Neural crest cell (in vitro differentiated cells): ENCODE measurements at regions not wholly inside any gene's neighbourhood (a gene's known extent, or its start where the extent isn't known, plus 50 kb on each side); places are given as distances from the start of the nearest gene placed in this dataset.
"Not testable (repeated sequence)": the region's sequence is repeated elsewhere in the genome, so short reads cannot be mapped to it uniquely, and the experiment has no call there.

Source experiments
- DNase-seq: peaks from one replicate; pipeline ENCODE4 v3.0.0; 2021; ENCODE audit warnings: low read depth, mixed read lengths, low spot score
- H3K27ac Mint-ChIP-seq: one replicate; pipeline ENCODE4 v1.8.0; 2021; ENCODE audit warnings: mild to moderate bottlenecking, mixed read lengths; ENCODE audit not compliant: unreplicated experiment
- H3K27me3 Mint-ChIP-seq: 2 replicates; pipeline ENCODE4 v1.8.0; 2021; ENCODE audit warnings: low read depth, mild to moderate bottlenecking, mixed read lengths
- H3K36me3 Mint-ChIP-seq: 2 replicates; pipeline ENCODE4 v1.8.0; 2021; ENCODE audit warnings: low read depth, mild to moderate bottlenecking, mixed read lengths
- H3K4me1 Mint-ChIP-seq: 2 replicates; pipeline ENCODE4 v1.8.0; 2021; ENCODE audit warnings: mixed read lengths
- H3K4me3 Mint-ChIP-seq: one replicate; pipeline ENCODE4 v1.8.0; 2021; ENCODE audit warnings: mild to moderate bottlenecking, mixed read lengths
- H3K9me3 Mint-ChIP-seq: 2 replicates; pipeline ENCODE4 v1.8.0; 2021; ENCODE audit warnings: mixed read lengths
- CTCF ChIP-seq: fragments of 200-600 bp; sonication (generic); conservative IDR thresholded peaks from 2 replicates; pipeline ENCODE4 v1.5.0; 2021; ENCODE audit warnings: antibody characterized with exemption, mild to moderate bottlenecking

- Mint-ChIP-seq H3K4me3 (no peak overlapping the region), H3K27me3 (no peaks in the 10 kb centered on the region), H3K36me3 (no peaks in the 10 kb centered on the region), H3K27ac (no peak overlapping the region), H3K4me1 (peaks cover 24% of the 10 kb centered on the region), H3K9me3 (no peaks in the 10 kb centered on the region)
- DNase-seq = no peak
- TF ChIP-seq CTCF = no peak
These were observed 550.3 kb downstream of the SMARCA1 start for GRCh38 chrX:128973033-128973432.

- peaks cover 8% of the 10 kb centered on the region for H3K9me3 Mint-ChIP-seq
These were observed 562.0 kb downstream of the SMARCA1 start for GRCh38 chrX:128961290-128961689.

GRCh38 chrX:128954697-128955096 lies 568.6 kb downstream of the SMARCA1 start:
- H3K4me1 Mint-ChIP-seq, H3K27ac Mint-ChIP-seq, DNase-seq, H3K27me3 Mint-ChIP-seq, H3K4me3 Mint-ChIP-seq: not testable (repeated sequence)
- Mint-ChIP-seq H3K36me3 (peaks cover 26% of the 10 kb centered on the region), H3K9me3 (peaks cover 26% of the 10 kb centered on the region)

More at GRCh38 chrX:128961290-128961689, 562.0 kb downstream of the SMARCA1 start:
- H3K4me1 Mint-ChIP-seq = no peaks in the 10 kb centered on the region
- no peak for TF ChIP-seq CTCF
- H3K27ac Mint-ChIP-seq = no peak overlapping the region
- peaks cover 11% of the 10 kb centered on the region for H3K36me3 Mint-ChIP-seq
- H3K27me3 Mint-ChIP-seq = no peaks in the 10 kb centered on the region
- DNase-seq = no peak
- no peak overlapping the region for H3K4me3 Mint-ChIP-seq

- Mint-ChIP-seq H3K36me3 (peaks cover 16% of the 10 kb centered on the region), H3K9me3 (peaks cover 18% of the 10 kb centered on the region), H3K4me3 (no peak overlapping the region), H3K4me1 (peaks cover 8% of the 10 kb centered on the region), H3K27ac (no peak overlapping the region), H3K27me3 (no peaks in the 10 kb centered on the region)
- no peak for TF ChIP-seq CTCF
- no peak for DNase-seq
These were observed 592.2 kb downstream of the SMARCA1 start for GRCh38 chrX:128931071-128931470.

GRCh38 chrX:128929271-128930057 lies 593.8 kb downstream of the SMARCA1 start:
- no peak overlapping the region for H3K4me3 Mint-ChIP-seq
- DNase-seq = no peak
- H3K9me3 Mint-ChIP-seq = peaks cover 18% of the 10 kb centered on the region
- peaks cover 14% of the 10 kb centered on the region for H3K36me3 Mint-ChIP-seq
- H3K27ac Mint-ChIP-seq = no peak overlapping the region
- no peak for TF ChIP-seq CTCF
- H3K4me1 Mint-ChIP-seq = peaks cover 8% of the 10 kb centered on the region
- H3K27me3 Mint-ChIP-seq = no peaks in the 10 kb centered on the region

- Mint-ChIP-seq H3K9me3 (peaks cover 15% of the 10 kb centered on the region), H3K4me1 (peaks cover 8% of the 10 kb centered on the region)
- no peak for DNase-seq
These were observed 594.7 kb downstream of the SMARCA1 start for GRCh38 chrX:128928636-128929035.

More at GRCh38 chrX:128928636-128929035, 594.7 kb downstream of the SMARCA1 start:
- no peak for TF ChIP-seq CTCF
- Mint-ChIP-seq H3K4me3 (no peak overlapping the region), H3K27me3 (no peaks in the 10 kb centered on the region), H3K27ac (no peak overlapping the region), H3K36me3 (peaks cover 11% of the 10 kb centered on the region)
